GM12891 (cell line): ENCODE measurements at regions not wholly inside any gene's neighbourhood (a gene's known extent, or its start where the extent isn't known, plus 50 kb on each side); places are given as distances from the start of the nearest gene placed in this dataset.

Source experiments
- PAX5 ChIP-seq: IDR thresholded peaks from 2 replicates; pipeline ENCODE4 v1.6.1; 2011; ENCODE audit warnings: low read length, moderate library complexity, mild to moderate bottlenecking; ENCODE audit not compliant: insufficient read depth, severe bottlenecking
- POLR2A ChIP-seq: IDR thresholded peaks from 2 replicates; pipeline ENCODE4 v1.6.1; 2011; ENCODE audit warnings: low read depth, low read length, control low read depth
- POLR2AphosphoS5 ChIP-seq: IDR thresholded peaks from 2 replicates; pipeline ENCODE4 v1.6.1; 2011; ENCODE audit warnings: low read depth, low read length, control low read depth
- POU2F2 ChIP-seq: IDR thresholded peaks from 2 replicates; pipeline ENCODE4 v1.6.1; 2011; ENCODE audit warnings: low read depth, mild to moderate bottlenecking, control low read depth, low read length, moderate library complexity
- SPI1 ChIP-seq: IDR thresholded peaks from 2 replicates; pipeline ENCODE4 v1.6.1; 2011; ENCODE audit warnings: low read depth, low read length, control low read depth
- TAF1 ChIP-seq: IDR thresholded peaks from 2 replicates; pipeline ENCODE4 v1.6.1; 2011; ENCODE audit warnings: low read depth, low read length, control low read depth

GRCh38 chr14:54140551-54140950, 183.9 kb upstream of the BMP4 start:
- no peak for TF ChIP-seq POLR2A
- no peak for TF ChIP-seq POLR2AphosphoS5
- no peak for TF ChIP-seq TAF1
- no peak for TF ChIP-seq SPI1
- no peak for TF ChIP-seq POU2F2
- TF ChIP-seq PAX5 = no peak
